Progenitor cell of endocrine pancreas (in vitro differentiated cells): ENCODE measurements at regions not wholly inside any gene's neighbourhood (a gene's known extent, or its start where the extent isn't known, plus 50 kb on each side); places are given as distances from the start of the nearest gene placed in this dataset.
"Not testable (repeated sequence)": the region's sequence is repeated elsewhere in the genome, so short reads cannot be mapped to it uniquely, and the experiment has no call there.

Experiments used
- DNase-seq: peaks from one replicate; pipeline ENCODE4 v3.0.0; 2021; ENCODE audit warnings: low spot score; ENCODE audit not compliant: unreplicated experiment
- H3K27ac Mint-ChIP-seq: 2 replicates; pipeline ENCODE4 v1.8.0; 2021; ENCODE audit warnings: mild to moderate bottlenecking, moderate library complexity, mixed read lengths
- H3K27me3 Mint-ChIP-seq: 2 replicates; pipeline ENCODE4 v1.8.0; 2021; ENCODE audit warnings: mixed read lengths
- H3K36me3 Mint-ChIP-seq: 2 replicates; pipeline ENCODE4 v1.8.0; 2022; ENCODE audit warnings: mixed read lengths; ENCODE audit not compliant: insufficient read depth
- H3K4me1 Mint-ChIP-seq: 2 replicates; pipeline ENCODE4 v1.8.0; 2021; ENCODE audit warnings: low read depth, mixed read lengths
- H3K4me3 Mint-ChIP-seq: 2 replicates; pipeline ENCODE4 v1.8.0; 2021; ENCODE audit warnings: low read depth, mild to moderate bottlenecking, moderate library complexity, mixed read lengths
- H3K9me3 Mint-ChIP-seq: 2 replicates; pipeline ENCODE4 v1.8.0; 2021; ENCODE audit warnings: low read depth, mixed read lengths
- CTCF ChIP-seq: fragments of 200-600 bp; sonication (generic); IDR thresholded peaks from one replicate; pipeline ENCODE4 v1.5.0; 2021; ENCODE audit warnings: antibody characterized with exemption, mild to moderate bottlenecking; ENCODE audit not compliant: unreplicated experiment

GRCh38 chr2:56812432-56812831 lies 628.6 kb downstream of the CCDC85A start:
- TF ChIP-seq CTCF: no peak
- Mint-ChIP-seq H3K27ac (no peak overlapping the region), H3K4me3 (no peak overlapping the region), H3K9me3 (peaks cover 8% of the 10 kb centered on the region), H3K27me3 (no peaks in the 10 kb centered on the region), H3K4me1 (peaks cover 4% of the 10 kb centered on the region), H3K36me3 (no peaks in the 10 kb centered on the region)
- no peak for DNase-seq

- no peak overlapping the region for H3K27ac Mint-ChIP-seq
- H3K4me3 Mint-ChIP-seq: no peak overlapping the region
- H3K36me3 Mint-ChIP-seq: no peaks in the 10 kb centered on the region
- no peak for DNase-seq
- H3K9me3 Mint-ChIP-seq: peaks cover 13% of the 10 kb centered on the region
- H3K27me3 Mint-ChIP-seq: no peaks in the 10 kb centered on the region
- peaks cover 4% of the 10 kb centered on the region for H3K4me1 Mint-ChIP-seq
- no peak for TF ChIP-seq CTCF
Measured at GRCh38 chr2:56813490-56813889, 629.7 kb downstream of the CCDC85A start.

- no peak for TF ChIP-seq CTCF
- Mint-ChIP-seq H3K27ac (no peak overlapping the region), H3K36me3 (no peaks in the 10 kb centered on the region), H3K4me3 (no peak overlapping the region), H3K9me3 (peaks cover 20% of the 10 kb centered on the region), H3K27me3 (no peaks in the 10 kb centered on the region), H3K4me1 (no peaks in the 10 kb centered on the region)
- DNase-seq: no peak
Measured at GRCh38 chr2:56816666-56817065, 632.9 kb downstream of the CCDC85A start.

GRCh38 chr2:56831780-56832179 lies 648.0 kb downstream of the CCDC85A start:
- Mint-ChIP-seq H3K4me1 (no peaks in the 10 kb centered on the region), H3K9me3 (no peaks in the 10 kb centered on the region)

GRCh38 chr2:56834686-56835085 lies 650.9 kb downstream of the CCDC85A start:
- H3K27ac Mint-ChIP-seq: no peak overlapping the region
- H3K36me3 Mint-ChIP-seq: no peaks in the 10 kb centered on the region
- TF ChIP-seq CTCF: no peak
- DNase-seq: no peak
- no peaks in the 10 kb centered on the region for H3K4me1 Mint-ChIP-seq
- peaks cover 9% of the 10 kb centered on the region for H3K9me3 Mint-ChIP-seq
- H3K4me3 Mint-ChIP-seq: no peak overlapping the region
- H3K27me3 Mint-ChIP-seq: no peaks in the 10 kb centered on the region

More at GRCh38 chr2:56831780-56832179, 648.0 kb downstream of the CCDC85A start:
- Mint-ChIP-seq H3K27me3 (no peaks in the 10 kb centered on the region), H3K4me3 (no peak overlapping the region), H3K27ac (no peak overlapping the region), H3K36me3 (no peaks in the 10 kb centered on the region)
- TF ChIP-seq CTCF: no peak
- DNase-seq: no peak

GRCh38 chr2:56840009-56840408 lies 656.2 kb downstream of the CCDC85A start:
- H3K36me3 Mint-ChIP-seq: not testable (repeated sequence)

More at GRCh38 chr2:56840009-56840408, 656.2 kb downstream of the CCDC85A start:
- H3K27me3 Mint-ChIP-seq, H3K27ac Mint-ChIP-seq, H3K4me3 Mint-ChIP-seq, DNase-seq, H3K4me1 Mint-ChIP-seq: not testable (repeated sequence)
- peaks cover 15% of the 10 kb centered on the region for H3K9me3 Mint-ChIP-seq
